GM12878 (cell line): ENCODE measurements at regions not wholly inside any gene's neighbourhood (a gene's known extent, or its start where the extent isn't known, plus 50 kb on each side); places are given as distances from the start of the nearest gene placed in this dataset.

Source experiments
- ATAC-seq: fragments of 200-7000 bp; cut with Tn5 transposase; 3 replicates; pipeline ENCODE4 v1.9.1; 2020; ENCODE audit warnings: mild to moderate bottlenecking, moderate library complexity
- BruUV-seq: library from RNA; stranded (reverse); fragments of 400-500 nt; replicated peaks from 2 replicates; lab custom pipeline; 2021; lab: Mats Ljungman, UMichigan
- CTCF ChIA-PET: fragments of 300-600 bp; sonication (Branson Sonifier 250); formaldehyde crosslinking; extraction: SDS; loops from one replicate; lab custom pipeline; 2021; ENCODE audit warnings: inconsistent platforms; lab: Yijun Ruan, JAX
- POLR2A ChIA-PET: fragments of 350-600 bp; formaldehyde crosslinking; extraction: SDS; loops from one replicate; lab custom pipeline; 2021; ENCODE audit warnings: inconsistent platforms; lab: Charles Lee
- RAD21 ChIA-PET: fragments of 300-600 bp; sonication (Branson Sonifier 250); formaldehyde crosslinking; loops from one replicate; lab custom pipeline; 2023; ENCODE audit warnings: antibody characterized with exemption; ENCODE audit not compliant: unreplicated experiment; lab: Charles Lee
- SMC1A ChIA-PET: fragments of 300-600 bp; sonication (Branson Sonifier 250); formaldehyde crosslinking; loops from one replicate; lab custom pipeline; 2023; ENCODE audit not compliant: unreplicated experiment, uncharacterized antibody; lab: Charles Lee
- DNase-seq: peaks from one replicate; pipeline ENCODE4 v3.0.0-alpha.2; 2011; ENCODE audit warnings: low read depth, low spot score
- FAIRE-seq: peaks from 3 replicates; lab custom pipeline; 2011; peaks lifted over from hg19 to GRCh38; lab: Jason Lieb, UNC
- H2AFZ ChIP-seq: 2 replicates; pipeline ENCODE4 v1.6.0; 2011; ENCODE audit warnings: low read depth, low read length, control low read depth; ENCODE audit not compliant: control insufficient read depth
- H3K27ac ChIP-seq: 2 replicates; pipeline ENCODE4 v1.5.1; 2011; ENCODE audit warnings: control low read depth; ENCODE audit not compliant: control insufficient read depth, insufficient read depth
- H3K27me3 ChIP-seq, 2 experiments: replicated peaks in 1 of 2; 2 replicates each; pipeline versions ENCODE4 v1.6.0 to v1.6.1; 2011; ENCODE audit warnings: low read length in 1 of 2; ENCODE audit not compliant: control insufficient read depth in 2 of 2, insufficient read depth in 2 of 2
- H3K36me3 ChIP-seq, 2 experiments: 2 replicates each; pipeline ENCODE4 v1.5.1; 2011; ENCODE audit warnings: low read length in 1 of 2; ENCODE audit not compliant: control insufficient read depth in 2 of 2, insufficient read depth in 2 of 2
- H3K4me1 ChIP-seq: 2 replicates; pipeline ENCODE4 v1.6.1; 2011; ENCODE audit warnings: mild to moderate bottlenecking, low read length, moderate library complexity, mixed read lengths; ENCODE audit not compliant: control insufficient read depth, insufficient read depth
- H3K4me2 ChIP-seq: 2 replicates; pipeline ENCODE4 v1.6.0; 2011; ENCODE audit warnings: control low read depth; ENCODE audit not compliant: control insufficient read depth, insufficient read depth
- H3K4me3 ChIP-seq: fragments of 200-600 bp; sonication (generic); 2 replicates; pipeline ENCODE4 v1.5.1; 2016
- H3K79me2 ChIP-seq: 2 replicates; pipeline ENCODE4 v1.6.0; 2011; ENCODE audit warnings: low read length; ENCODE audit not compliant: control insufficient read depth, insufficient read depth
- H3K9ac ChIP-seq: 2 replicates; pipeline ENCODE4 v1.8.0; 2011; ENCODE audit warnings: low read length, control low read depth, mixed read lengths; ENCODE audit not compliant: control insufficient read depth, insufficient read depth
- H3K9me3 ChIP-seq: replicated peaks from 3 replicates; pipeline ENCODE4 v1.5.1; 2011; ENCODE audit warnings: mild to moderate bottlenecking, low read length; ENCODE audit not compliant: control insufficient read depth, insufficient read depth
- H4K20me1 ChIP-seq: 2 replicates; pipeline ENCODE4 v1.6.0; 2011; ENCODE audit not compliant: control insufficient read depth, insufficient read depth
- CHD4 ChIP-seq: fragments of 200-600 bp; sonication (generic); IDR thresholded peaks from 2 replicates; pipeline ENCODE4 v1.6.1; 2016; ENCODE audit warnings: mild to moderate bottlenecking
- IKZF1 ChIP-seq: fragments of 450-650 bp; conservative IDR thresholded peaks from 2 replicates; pipeline ENCODE4 v1.6.1; 2017; ENCODE audit warnings: antibody characterized with exemption, mild to moderate bottlenecking
- MEF2A ChIP-seq: IDR thresholded peaks from 2 replicates; pipeline ENCODE4 v1.6.1; 2011; ENCODE audit warnings: low read depth, mild to moderate bottlenecking, low read length, moderate library complexity; ENCODE audit not compliant: insufficient read depth
- MXI1 ChIP-seq: fragments of 150-350 bp; IDR thresholded peaks from 2 replicates; pipeline ENCODE4 v1.6.1; 2011; ENCODE audit warnings: low read depth, mild to moderate bottlenecking, inconsistent platforms, low read length, improper control_type of control experiment
- NFYB ChIP-seq: IDR thresholded peaks from 2 replicates; pipeline ENCODE4 v1.6.1; 2011; ENCODE audit warnings: low read depth, mild to moderate bottlenecking, low read length, improper control_type of control experiment, moderate library complexity; ENCODE audit not compliant: insufficient read depth
- PAX5 ChIP-seq: IDR thresholded peaks from 2 replicates; pipeline ENCODE4 v1.6.1; 2011; ENCODE audit warnings: low read depth, low read length, borderline replicate concordance
- RAD51 ChIP-seq: fragments of 450-650 bp; IDR thresholded peaks from 2 replicates; pipeline ENCODE4 v1.6.1; 2016; ENCODE audit warnings: moderate library complexity, mild to moderate bottlenecking, inconsistent platforms
- RELA ChIP-seq: fragments of 450-650 bp; IDR thresholded peaks from 2 replicates; pipeline ENCODE4 v1.8.0; 2014; ENCODE audit warnings: borderline replicate concordance; ENCODE audit not compliant: partially characterized antibody
- SMARCA5 ChIP-seq: fragments of 450-650 bp; IDR thresholded peaks from 2 replicates; pipeline ENCODE4 v1.6.1; 2017; ENCODE audit warnings: mild to moderate bottlenecking
- TAF1 ChIP-seq: IDR thresholded peaks from 2 replicates; pipeline ENCODE4 v1.6.1; 2011; ENCODE audit warnings: mild to moderate bottlenecking, low read depth, low read length, borderline replicate concordance
- ZNF274 ChIP-seq: IDR thresholded peaks from one replicate; pipeline ENCODE4 v1.8.0; 2011; ENCODE audit not compliant: insufficient read length, insufficient read depth
- WGBS: methylation state at CpG from one replicate; pipeline ENCODE4 v1.1.6; 2016; ENCODE audit warnings: low lambda C conversion rate; ENCODE audit not compliant: insufficient replicate concordance, insufficient coverage; ENCODE audit errors: missing lambda C conversion rate; 5-methylcytosine and 5-hydroxymethylcytosine counted together
- in situ Hi-C: fragments of 300-500 bp; cut with MboI; formaldehyde crosslinking; loops from 9 replicates; pipeline ENCODE4 v1.14.3; 2018; ENCODE audit warnings: mixed read lengths
- intact Hi-C: fragments of 100-400 bp; cut with micrococcal nuclease; formaldehyde crosslinking; loops from one replicate; pipeline ENCODE4 v1.14.2; 2022; ENCODE audit not compliant: unreplicated experiment
- TF ChIP-seq, protein P1 (sequence below): fragments of 450-650 bp; IDR thresholded peaks from 2 replicates; pipeline ENCODE4 v1.6.1; 2017; ENCODE audit warnings: low read depth, mild to moderate bottlenecking, moderate library complexity
- TF ChIP-seq, protein P2 (sequence below): fragments of 450-650 bp; IDR thresholded peaks from 2 replicates; pipeline ENCODE4 v1.6.1; 2016; ENCODE audit warnings: mild to moderate bottlenecking
- TF ChIP-seq, protein P3 (sequence below): fragments of 150-350 bp; IDR thresholded peaks from 2 replicates; pipeline ENCODE4 v1.6.1; 2016; ENCODE audit warnings: low read depth, low read length

DNA sequence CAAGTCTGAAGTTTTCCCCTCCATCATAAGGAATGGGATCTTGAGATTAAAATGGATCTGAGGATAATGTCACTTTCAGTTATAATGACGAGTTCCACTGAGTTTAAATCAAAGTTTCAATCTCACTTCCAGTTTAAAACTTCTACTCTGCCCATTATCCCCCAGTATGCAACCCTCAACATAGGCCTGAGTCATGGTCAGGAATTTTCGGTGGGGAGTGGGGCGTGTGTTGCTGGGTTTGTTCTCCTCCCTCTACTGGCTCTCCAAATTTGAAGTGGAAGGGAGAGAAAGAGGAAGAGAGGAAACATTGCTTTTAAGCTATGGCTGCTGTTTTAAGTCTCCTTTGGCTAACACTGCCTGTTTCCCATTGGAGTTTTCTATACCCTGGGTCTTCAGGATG, 152.9 kb downstream of the TM2D1 start:
- ChIA-PET POLR2A (no interaction called here), RAD21 (no interaction called here), SMC1A (no interaction called here), CTCF (no interaction called here)
- DNase-seq: no peak
- Histone ChIP-seq H2AFZ (no peak overlapping the region), H3K27ac (no peak overlapping the region), H3K9ac (no peak overlapping the region), H4K20me1 (no peaks in the 10 kb centered on the region), H3K4me2 (no peak overlapping the region), H3K4me3 (no peak overlapping the region), H3K9me3 (no peaks in the 10 kb centered on the region), H3K36me3 (no peaks in the 10 kb centered on the region), H3K27me3 (no peaks in the 10 kb centered on the region), H3K79me2 (no peaks in the 10 kb centered on the region), H3K4me1 (no peaks in the 10 kb centered on the region)
- intact Hi-C loops: no loop called here
- ATAC-seq: no peak
- no TSS peak for BruUV-seq
- 32% methylated on average over 3 of the region's 3 CpGs for WGBS
- in situ Hi-C loops: no loop called here
- no peak for FAIRE-seq
- TF ChIP-seq SMARCA5 (no peak), PAX5 (no peak), MXI1 (no peak), MEF2A (no peak), RAD51 (no peak), RELA (no peak), NFYB (no peak), IKZF1 (no peak), CHD4 (no peak), ZNF274 (no peak), TAF1 (no peak)
- TF ChIP-seq, protein P1, sequence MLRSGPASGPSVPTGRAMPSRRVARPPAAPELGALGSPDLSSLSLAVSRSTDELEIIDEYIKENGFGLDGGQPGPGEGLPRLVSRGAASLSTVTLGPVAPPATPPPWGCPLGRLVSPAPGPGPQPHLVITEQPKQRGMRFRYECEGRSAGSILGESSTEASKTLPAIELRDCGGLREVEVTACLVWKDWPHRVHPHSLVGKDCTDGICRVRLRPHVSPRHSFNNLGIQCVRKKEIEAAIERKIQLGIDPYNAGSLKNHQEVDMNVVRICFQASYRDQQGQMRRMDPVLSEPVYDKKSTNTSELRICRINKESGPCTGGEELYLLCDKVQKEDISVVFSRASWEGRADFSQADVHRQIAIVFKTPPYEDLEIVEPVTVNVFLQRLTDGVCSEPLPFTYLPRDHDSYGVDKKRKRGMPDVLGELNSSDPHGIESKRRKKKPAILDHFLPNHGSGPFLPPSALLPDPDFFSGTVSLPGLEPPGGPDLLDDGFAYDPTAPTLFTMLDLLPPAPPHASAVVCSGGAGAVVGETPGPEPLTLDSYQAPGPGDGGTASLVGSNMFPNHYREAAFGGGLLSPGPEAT: no peak
- TF ChIP-seq, protein P2, sequence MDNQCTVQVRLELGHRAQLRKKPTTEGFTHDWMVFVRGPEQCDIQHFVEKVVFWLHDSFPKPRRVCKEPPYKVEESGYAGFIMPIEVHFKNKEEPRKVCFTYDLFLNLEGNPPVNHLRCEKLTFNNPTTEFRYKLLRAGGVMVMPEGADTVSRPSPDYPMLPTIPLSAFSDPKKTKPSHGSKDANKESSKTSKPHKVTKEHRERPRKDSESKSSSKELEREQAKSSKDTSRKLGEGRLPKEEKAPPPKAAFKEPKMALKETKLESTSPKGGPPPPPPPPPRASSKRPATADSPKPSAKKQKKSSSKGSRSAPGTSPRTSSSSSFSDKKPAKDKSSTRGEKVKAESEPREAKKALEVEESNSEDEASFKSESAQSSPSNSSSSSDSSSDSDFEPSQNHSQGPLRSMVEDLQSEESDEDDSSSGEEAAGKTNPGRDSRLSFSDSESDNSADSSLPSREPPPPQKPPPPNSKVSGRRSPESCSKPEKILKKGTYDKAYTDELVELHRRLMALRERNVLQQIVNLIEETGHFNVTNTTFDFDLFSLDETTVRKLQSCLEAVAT: no peak
- TF ChIP-seq, protein P3, sequence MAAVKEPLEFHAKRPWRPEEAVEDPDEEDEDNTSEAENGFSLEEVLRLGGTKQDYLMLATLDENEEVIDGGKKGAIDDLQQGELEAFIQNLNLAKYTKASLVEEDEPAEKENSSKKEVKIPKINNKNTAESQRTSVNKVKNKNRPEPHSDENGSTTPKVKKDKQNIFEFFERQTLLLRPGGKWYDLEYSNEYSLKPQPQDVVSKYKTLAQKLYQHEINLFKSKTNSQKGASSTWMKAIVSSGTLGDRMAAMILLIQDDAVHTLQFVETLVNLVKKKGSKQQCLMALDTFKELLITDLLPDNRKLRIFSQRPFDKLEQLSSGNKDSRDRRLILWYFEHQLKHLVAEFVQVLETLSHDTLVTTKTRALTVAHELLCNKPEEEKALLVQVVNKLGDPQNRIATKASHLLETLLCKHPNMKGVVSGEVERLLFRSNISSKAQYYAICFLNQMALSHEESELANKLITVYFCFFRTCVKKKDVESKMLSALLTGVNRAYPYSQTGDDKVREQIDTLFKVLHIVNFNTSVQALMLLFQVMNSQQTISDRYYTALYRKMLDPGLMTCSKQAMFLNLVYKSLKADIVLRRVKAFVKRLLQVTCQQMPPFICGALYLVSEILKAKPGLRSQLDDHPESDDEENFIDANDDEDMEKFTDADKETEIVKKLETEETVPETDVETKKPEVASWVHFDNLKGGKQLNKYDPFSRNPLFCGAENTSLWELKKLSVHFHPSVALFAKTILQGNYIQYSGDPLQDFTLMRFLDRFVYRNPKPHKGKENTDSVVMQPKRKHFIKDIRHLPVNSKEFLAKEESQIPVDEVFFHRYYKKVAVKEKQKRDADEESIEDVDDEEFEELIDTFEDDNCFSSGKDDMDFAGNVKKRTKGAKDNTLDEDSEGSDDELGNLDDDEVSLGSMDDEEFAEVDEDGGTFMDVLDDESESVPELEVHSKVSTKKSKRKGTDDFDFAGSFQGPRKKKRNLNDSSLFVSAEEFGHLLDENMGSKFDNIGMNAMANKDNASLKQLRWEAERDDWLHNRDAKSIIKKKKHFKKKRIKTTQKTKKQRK: no peak
